K562 (cell line): ENCODE measurements at regions not wholly inside any gene's neighbourhood (a gene's known extent, or its start where the extent isn't known, plus 50 kb on each side); places are given as distances from the start of the nearest gene placed in this dataset.

Experiments
- ATAC-seq: fragments of 200-7000 bp; cut with Tn5 transposase; 3 replicates; pipeline ENCODE4 v1.9.1; 2020; ENCODE audit warnings: moderate library complexity
- BruUV-seq: library from RNA; stranded (reverse); fragments of 400-500 nt; replicated peaks from 2 replicates; lab custom pipeline; 2021; lab: Mats Ljungman, UMichigan
- CTCF ChIA-PET: fragments of 300-600 bp; formaldehyde crosslinking; extraction: SDS; loops from one replicate; lab custom pipeline; 2021; ENCODE audit warnings: low intra/inter-chr PET ratio; lab: Yijun Ruan, JAX
- POLR2A ChIA-PET: fragments of 300-600, 350-650 bp; sonication (Branson Sonifier 250); formaldehyde crosslinking; extraction: SDS; loops from one replicate; lab custom pipeline; 2021; ENCODE audit warnings: antibody characterized with exemption, inconsistent platforms; lab: Yijun Ruan, JAX
- DNase-seq, 4 experiments: peaks; one replicate each; pipeline versions ENCODE4 v3.0.0 to v3.0.0-alpha.2; 2011 to 2018; ENCODE audit warnings: low spot score in 3 of 4, mixed read lengths in 3 of 4; ENCODE audit errors: extremely low read depth in 1 of 4
- FAIRE-seq: peaks from 2 replicates; lab custom pipeline; 2011; peaks lifted over from hg19 to GRCh38; lab: Jason Lieb, UNC
- H2AFZ ChIP-seq: 2 replicates; pipeline ENCODE4 v1.6.0; 2011; ENCODE audit warnings: low read depth, low read length, control low read depth, inconsistent platforms
- H3K27ac ChIP-seq: fragments of 200-600 bp; 3 replicates; pipeline ENCODE4 v1.8.0; 2011; ENCODE audit warnings: low read depth, mild to moderate bottlenecking, control low read depth, inconsistent platforms, low read length, moderate library complexity, mixed read lengths; ENCODE audit errors: extremely low read depth
- H3K27me3 ChIP-seq, 2 experiments: fragments of 300-600 bp in 1 of 2; 2 replicates in 1 of 2; 3 replicates in 1 of 2; pipeline versions ENCODE4 v1.6.0 to v1.8.0; 2011; ENCODE audit warnings: inconsistent platforms in 2 of 2, low read length in 2 of 2, mild to moderate bottlenecking in 1 of 2, mixed read lengths in 1 of 2, moderate library complexity in 1 of 2; ENCODE audit not compliant: control insufficient read depth in 2 of 2, insufficient read depth in 2 of 2
- H3K36me3 ChIP-seq: fragments of 300-600 bp; 3 replicates; pipeline ENCODE4 v1.8.0; 2011; ENCODE audit warnings: mild to moderate bottlenecking, low read length, inconsistent platforms; ENCODE audit not compliant: control insufficient read depth, insufficient read depth
- H3K4me1 ChIP-seq, 2 experiments: fragments of 200-600 bp in 1 of 2; replicated peaks in 1 of 2; 2 replicates in 1 of 2; 3 replicates in 1 of 2; pipeline versions ENCODE4 v1.5.1 to v1.8.0; 2011; ENCODE audit warnings: inconsistent platforms in 2 of 2, low read length in 2 of 2, mild to moderate bottlenecking in 1 of 2, mixed read lengths in 1 of 2, moderate library complexity in 1 of 2; ENCODE audit not compliant: control insufficient read depth in 2 of 2, insufficient read depth in 2 of 2
- H3K4me2 ChIP-seq: 2 replicates; pipeline ENCODE4 v1.6.1; 2011; ENCODE audit warnings: low read length, control low read depth, inconsistent platforms, mixed read lengths; ENCODE audit not compliant: insufficient read depth
- H3K4me3 ChIP-seq: fragments of 200-600 bp; sonication (generic), shearing (Covaris generic); 2 replicates; pipeline ENCODE4 v1.5.1; 2016; ENCODE audit warnings: control low read depth, inconsistent platforms
- H3K79me2 ChIP-seq: fragments of 200-600 bp; 3 replicates; pipeline ENCODE4 v1.8.0; 2011; ENCODE audit warnings: low read length, inconsistent platforms; ENCODE audit not compliant: control insufficient read depth, insufficient read depth
- H3K9ac ChIP-seq, 2 experiments: 2 replicates each; pipeline versions ENCODE4 v1.6.0 to v1.6.1; 2011; ENCODE audit warnings: low read depth in 2 of 2, low read length in 2 of 2, control low read depth in 1 of 2, inconsistent platforms in 1 of 2, mild to moderate bottlenecking in 1 of 2, mixed read lengths in 1 of 2; ENCODE audit not compliant: insufficient read depth in 1 of 2
- H3K9me1 ChIP-seq: one replicate; pipeline ENCODE4 v1.6.0; 2011; ENCODE audit warnings: inconsistent platforms, mild to moderate bottlenecking, low read length, moderate library complexity; ENCODE audit not compliant: control insufficient read depth, insufficient read depth
- H3K9me3 ChIP-seq: replicated peaks from 2 replicates; pipeline ENCODE4 v1.5.1; 2011; ENCODE audit warnings: low read depth, low read length, inconsistent platforms; ENCODE audit not compliant: control insufficient read depth, insufficient read depth
- H4K20me1 ChIP-seq: replicated peaks from 2 replicates; pipeline ENCODE4 v1.6.1; 2011; ENCODE audit warnings: low read length, inconsistent platforms, mixed read lengths; ENCODE audit not compliant: control insufficient read depth, insufficient read depth
- BRD4 ChIP-seq: fragments of 200-600 bp; sonication (generic); IDR thresholded peaks from 2 replicates; pipeline ENCODE4 v1.6.1; 2017; ENCODE audit warnings: inconsistent platforms
- BRF1 ChIP-seq: IDR thresholded peaks from 3 replicates; pipeline ENCODE4 v1.6.1; 2011; ENCODE audit warnings: borderline replicate concordance, mild to moderate bottlenecking; ENCODE audit not compliant: insufficient read length; ENCODE audit errors: extremely low read depth
- MXI1 ChIP-seq: IDR thresholded peaks from 2 replicates; pipeline ENCODE4 v1.6.1; 2011; ENCODE audit warnings: low read depth, mild to moderate bottlenecking, improper control_type of control experiment, low read length
- NR1H2 ChIP-seq: sonication (generic); formaldehyde crosslinking; IDR thresholded peaks from 2 replicates; pipeline ENCODE4 v1.4.0; 2020; ENCODE audit warnings: mild to moderate bottlenecking, missing genetic modification reagents
- NR2C2 ChIP-seq, 2 experiments: fragments of 200-800 bp in 1 of 2; sonication (Bioruptor generic) in 1 of 2; sonication (generic) in 1 of 2; formaldehyde crosslinking in 1 of 2; IDR thresholded peaks; 2 replicates each; pipeline versions ENCODE4 v1.6.1 to v1.8.0; 2016 to 2022; ENCODE audit warnings: mild to moderate bottlenecking in 1 of 2, missing compliant biosample characterization in 1 of 2, missing genetic modification characterization in 1 of 2, missing genetic modification reagents in 1 of 2
- PYGO2 ChIP-seq: fragments of 450-650 bp; IDR thresholded peaks from 2 replicates; pipeline ENCODE4 v1.6.1; 2016; ENCODE audit warnings: mild to moderate bottlenecking, missing genetic modification characterization, moderate library complexity, missing compliant biosample characterization
- ZNF3 ChIP-seq: fragments of 250-450 bp; sonication (Bioruptor Pico); IDR thresholded peaks from 2 replicates; pipeline ENCODE4 v1.5.0; 2021; ENCODE audit warnings: mild to moderate bottlenecking, moderate library complexity
- WGBS: fragments of 100-300 bp; shearing (Covaris generic); methylation state at CpG from one replicate; pipeline ENCODE4 v1.1.6; 2016; ENCODE audit warnings: low coverage, mixed read lengths; ENCODE audit not compliant: insufficient coverage; ENCODE audit errors: missing lambda C conversion rate; 5-methylcytosine and 5-hydroxymethylcytosine counted together
- in situ Hi-C: fragments of 300-500 bp; cut with MboI; formaldehyde crosslinking; loops from 4 replicates; pipeline ENCODE4 v1.15.0; 2018; ENCODE audit warnings: inconsistent platforms, mixed read lengths
- intact Hi-C: fragments of 100-400 bp; cut with micrococcal nuclease; formaldehyde crosslinking; loops from 2 replicates; pipeline ENCODE4 v1.14.2; 2022
- TF ChIP-seq, protein P1 (sequence below): fragments of 250-450 bp; sonication (Bioruptor Pico); IDR thresholded peaks from 2 replicates; pipeline ENCODE4 v1.8.0; 2021; ENCODE audit warnings: mild to moderate bottlenecking, moderate library complexity
- TF ChIP-seq, protein P2 (sequence below): fragments of 450-650 bp; IDR thresholded peaks from 2 replicates; pipeline ENCODE4 v1.7.1; 2018; ENCODE audit warnings: mild to moderate bottlenecking, low read depth; ENCODE audit not compliant: partially characterized antibody
- TF ChIP-seq, protein P3 (sequence below): fragments of 450-650 bp; conservative IDR thresholded peaks from 2 replicates; pipeline ENCODE4 v1.6.1; 2016; ENCODE audit warnings: missing genetic modification characterization, low read depth, mild to moderate bottlenecking, control low read depth, missing compliant biosample characterization
- TF ChIP-seq, protein P4 (sequence below): fragments of 250-450 bp; sonication (Bioruptor Pico); IDR thresholded peaks from 2 replicates; pipeline ENCODE4 v1.9.0; 2021; ENCODE audit warnings: mild to moderate bottlenecking, inconsistent platforms

DNA sequence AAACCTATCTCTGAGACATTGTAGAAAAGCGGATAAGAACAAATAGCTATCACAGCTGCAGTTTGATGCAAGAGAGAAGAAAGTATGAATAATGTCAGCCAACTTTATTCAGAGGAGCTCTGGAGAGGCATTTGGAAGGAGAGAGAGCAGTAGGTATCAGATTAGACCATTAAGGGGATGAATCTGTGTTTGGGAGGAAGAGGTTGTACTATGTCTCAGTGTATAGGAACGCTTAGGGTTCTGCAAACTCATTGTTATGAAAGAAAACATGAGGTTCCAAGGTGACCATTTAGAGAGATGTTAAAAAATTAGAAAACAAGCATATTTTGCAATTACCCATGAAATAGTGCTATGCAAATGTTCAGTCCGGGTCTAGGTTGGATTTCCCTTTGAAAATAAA, 207.5 kb upstream of the GNAI1 start:
- FAIRE-seq, result no peak
- no peak for DNase-seq
- CTCF ChIA-PET, result no interaction called here
- in situ Hi-C loops (no loop called here), intact Hi-C loops (no loop called here)
- Histone ChIP-seq H3K9ac (no peak overlapping the region), H3K9me3 (no peaks in the 10 kb centered on the region; the same call in 1 of the 2 replicates), H3K9me1 (no peaks in the 10 kb centered on the region), H3K4me3 (no peak overlapping the region), H3K4me2 (no peak overlapping the region), H3K4me1 (no peaks in the 10 kb centered on the region), H3K79me2 (no peaks in the 10 kb centered on the region), H3K27ac (no peak overlapping the region), H4K20me1 (no peaks in the 10 kb centered on the region), H2AFZ (no peak overlapping the region), H3K27me3 (no peaks in the 10 kb centered on the region), H3K36me3 (no peaks in the 10 kb centered on the region)
- no peak for ATAC-seq
- no TSS peak for BruUV-seq
- TF ChIP-seq NR2C2 (CRISPR knock-in tag; IDR thresholded peaks at IDR 0.05) (no peak), NR2C2 (tag; IDR thresholded peaks at IDR 0.05) (no peak), NR1H2 (CRISPR knock-in tag) (no peak), BRD4 (no peak), MXI1 (no peak), ZNF3 (CRISPR knock-in tag) (no peak), PYGO2 (no peak), BRF1 (no peak)
- TF ChIP-seq, protein P1, sequence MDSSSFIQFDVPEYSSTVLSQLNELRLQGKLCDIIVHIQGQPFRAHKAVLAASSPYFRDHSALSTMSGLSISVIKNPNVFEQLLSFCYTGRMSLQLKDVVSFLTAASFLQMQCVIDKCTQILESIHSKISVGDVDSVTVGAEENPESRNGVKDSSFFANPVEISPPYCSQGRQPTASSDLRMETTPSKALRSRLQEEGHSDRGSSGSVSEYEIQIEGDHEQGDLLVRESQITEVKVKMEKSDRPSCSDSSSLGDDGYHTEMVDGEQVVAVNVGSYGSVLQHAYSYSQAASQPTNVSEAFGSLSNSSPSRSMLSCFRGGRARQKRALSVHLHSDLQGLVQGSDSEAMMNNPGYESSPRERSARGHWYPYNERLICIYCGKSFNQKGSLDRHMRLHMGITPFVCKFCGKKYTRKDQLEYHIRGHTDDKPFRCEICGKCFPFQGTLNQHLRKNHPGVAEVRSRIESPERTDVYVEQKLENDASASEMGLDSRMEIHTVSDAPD (CRISPR knock-in tag), result no peak
- TF ChIP-seq, protein P2, sequence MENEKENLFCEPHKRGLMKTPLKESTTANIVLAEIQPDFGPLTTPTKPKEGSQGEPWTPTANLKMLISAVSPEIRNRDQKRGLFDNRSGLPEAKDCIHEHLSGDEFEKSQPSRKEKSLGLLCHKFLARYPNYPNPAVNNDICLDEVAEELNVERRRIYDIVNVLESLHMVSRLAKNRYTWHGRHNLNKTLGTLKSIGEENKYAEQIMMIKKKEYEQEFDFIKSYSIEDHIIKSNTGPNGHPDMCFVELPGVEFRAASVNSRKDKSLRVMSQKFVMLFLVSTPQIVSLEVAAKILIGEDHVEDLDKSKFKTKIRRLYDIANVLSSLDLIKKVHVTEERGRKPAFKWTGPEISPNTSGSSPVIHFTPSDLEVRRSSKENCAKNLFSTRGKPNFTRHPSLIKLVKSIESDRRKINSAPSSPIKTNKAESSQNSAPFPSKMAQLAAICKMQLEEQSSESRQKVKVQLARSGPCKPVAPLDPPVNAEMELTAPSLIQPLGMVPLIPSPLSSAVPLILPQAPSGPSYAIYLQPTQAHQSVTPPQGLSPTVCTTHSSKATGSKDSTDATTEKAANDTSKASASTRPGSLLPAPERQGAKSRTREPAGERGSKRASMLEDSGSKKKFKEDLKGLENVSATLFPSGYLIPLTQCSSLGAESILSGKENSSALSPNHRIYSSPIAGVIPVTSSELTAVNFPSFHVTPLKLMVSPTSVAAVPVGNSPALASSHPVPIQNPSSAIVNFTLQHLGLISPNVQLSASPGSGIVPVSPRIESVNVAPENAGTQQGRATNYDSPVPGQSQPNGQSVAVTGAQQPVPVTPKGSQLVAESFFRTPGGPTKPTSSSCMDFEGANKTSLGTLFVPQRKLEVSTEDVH, result no peak
- TF ChIP-seq, protein P3, sequence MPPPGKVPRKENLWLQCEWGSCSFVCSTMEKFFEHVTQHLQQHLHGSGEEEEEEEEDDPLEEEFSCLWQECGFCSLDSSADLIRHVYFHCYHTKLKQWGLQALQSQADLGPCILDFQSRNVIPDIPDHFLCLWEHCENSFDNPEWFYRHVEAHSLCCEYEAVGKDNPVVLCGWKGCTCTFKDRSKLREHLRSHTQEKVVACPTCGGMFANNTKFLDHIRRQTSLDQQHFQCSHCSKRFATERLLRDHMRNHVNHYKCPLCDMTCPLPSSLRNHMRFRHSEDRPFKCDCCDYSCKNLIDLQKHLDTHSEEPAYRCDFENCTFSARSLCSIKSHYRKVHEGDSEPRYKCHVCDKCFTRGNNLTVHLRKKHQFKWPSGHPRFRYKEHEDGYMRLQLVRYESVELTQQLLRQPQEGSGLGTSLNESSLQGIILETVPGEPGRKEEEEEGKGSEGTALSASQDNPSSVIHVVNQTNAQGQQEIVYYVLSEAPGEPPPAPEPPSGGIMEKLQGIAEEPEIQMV (tag), result no peak
- TF ChIP-seq, protein P4, sequence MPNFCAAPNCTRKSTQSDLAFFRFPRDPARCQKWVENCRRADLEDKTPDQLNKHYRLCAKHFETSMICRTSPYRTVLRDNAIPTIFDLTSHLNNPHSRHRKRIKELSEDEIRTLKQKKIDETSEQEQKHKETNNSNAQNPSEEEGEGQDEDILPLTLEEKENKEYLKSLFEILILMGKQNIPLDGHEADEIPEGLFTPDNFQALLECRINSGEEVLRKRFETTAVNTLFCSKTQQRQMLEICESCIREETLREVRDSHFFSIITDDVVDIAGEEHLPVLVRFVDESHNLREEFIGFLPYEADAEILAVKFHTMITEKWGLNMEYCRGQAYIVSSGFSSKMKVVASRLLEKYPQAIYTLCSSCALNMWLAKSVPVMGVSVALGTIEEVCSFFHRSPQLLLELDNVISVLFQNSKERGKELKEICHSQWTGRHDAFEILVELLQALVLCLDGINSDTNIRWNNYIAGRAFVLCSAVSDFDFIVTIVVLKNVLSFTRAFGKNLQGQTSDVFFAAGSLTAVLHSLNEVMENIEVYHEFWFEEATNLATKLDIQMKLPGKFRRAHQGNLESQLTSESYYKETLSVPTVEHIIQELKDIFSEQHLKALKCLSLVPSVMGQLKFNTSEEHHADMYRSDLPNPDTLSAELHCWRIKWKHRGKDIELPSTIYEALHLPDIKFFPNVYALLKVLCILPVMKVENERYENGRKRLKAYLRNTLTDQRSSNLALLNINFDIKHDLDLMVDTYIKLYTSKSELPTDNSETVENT (CRISPR knock-in tag), result no peak
- 2% methylated on average over 3 of the region's 3 CpGs for WGBS
- POLR2A ChIA-PET, result no interaction called here
